ENCODE measurements at regions not wholly inside any gene's neighbourhood (a gene's known extent, or its start where the extent isn't known, plus 50 kb on each side); places are given as distances from the start of the nearest gene placed in this dataset.
"Not testable (repeated sequence)": the region's sequence is repeated elsewhere in the genome, so short reads cannot be mapped to it uniquely, and the experiment has no call there.

- no peak for DNase-seq
Measured at GRCh38 chr15:99464137-99464536, 101.6 kb upstream of the MEF2A start.

GRCh38 chr15:99466701-99467337 is 99.0 kb upstream of the MEF2A start:
- DNase-seq, result no peak

- DNase-seq, result no peak
Measured at GRCh38 chr15:99467338-99467720, 98.5 kb upstream of the MEF2A start.

GRCh38 chr15:99467853-99468464 is 97.8 kb upstream of the MEF2A start:
- DNase-seq, result no peak

GRCh38 chr15:99470204-99470603 is 95.6 kb upstream of the MEF2A start:
- DNase-seq, result not testable (repeated sequence)

GRCh38 chr15:99472416-99473145 is 93.2 kb upstream of the MEF2A start:
- DNase-seq, result no peak

- no peak for DNase-seq
Measured at GRCh38 chr15:99473981-99474906, 91.5 kb upstream of the MEF2A start.

- DNase-seq, result no peak
Measured at GRCh38 chr15:99474909-99475753, 90.7 kb upstream of the MEF2A start.

- DNase-seq, result no peak
Measured at GRCh38 chr15:99475754-99476412, 89.9 kb upstream of the MEF2A start.

- DNase-seq, result no peak
Measured at GRCh38 chr15:99476413-99477222, 89.2 kb upstream of the MEF2A start.

- no peak for DNase-seq
Measured at GRCh38 chr15:99477791-99478471, 87.9 kb upstream of the MEF2A start.

GRCh38 chr15:99478977-99479376 is 86.8 kb upstream of the MEF2A start:
- DNase-seq, result no peak

- no peak for DNase-seq
Measured at GRCh38 chr15:99480016-99480810, 85.6 kb upstream of the MEF2A start.

- DNase-seq, result no peak
Measured at GRCh38 chr15:99481113-99481950, 84.5 kb upstream of the MEF2A start.

- no peak for DNase-seq
Measured at GRCh38 chr15:99481951-99482230, 83.9 kb upstream of the MEF2A start.

- DNase-seq, result no peak
Measured at GRCh38 chr15:99482993-99483392, 82.8 kb upstream of the MEF2A start.

GRCh38 chr15:99485153-99485961 is 80.4 kb upstream of the MEF2A start:
- DNase-seq, result no peak

GRCh38 chr15:99485992-99486370 is 79.8 kb upstream of the MEF2A start:
- no peak for DNase-seq

Measured in activated CD4-positive, CD25-positive, alpha-beta regulatory T cell treated with anti-CD3 and anti-CD28 coated beads, Interleukin-2, amount 50 U/mL, for 72 hours (primary cell).